ENCODE measurements at regions not wholly inside any gene's neighbourhood (a gene's known extent, or its start where the extent isn't known, plus 50 kb on each side); places are given as distances from the start of the nearest gene placed in this dataset.

DNA sequence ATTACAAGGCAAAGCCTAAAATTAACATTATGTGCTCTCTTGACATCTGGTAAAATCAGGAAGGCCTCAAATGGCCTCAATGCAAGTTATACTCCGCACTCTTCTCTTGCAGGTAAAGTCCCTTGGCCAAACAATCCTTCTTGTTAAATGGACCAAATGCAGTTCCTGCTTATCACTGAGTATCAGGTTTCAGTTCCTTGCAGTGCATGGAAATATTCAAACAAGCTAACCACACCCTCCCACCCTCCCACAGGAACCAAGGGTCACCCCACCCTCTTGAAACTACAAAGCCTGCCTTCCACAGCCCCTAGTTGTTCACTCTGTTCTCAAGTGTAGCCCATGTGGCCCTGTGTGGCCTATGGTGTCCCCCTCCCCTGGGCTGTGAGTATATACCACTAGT lies 171.9 kb upstream of the CADPS start:
- no peak for DNase-seq

- no peak for DNase-seq
These were observed 173.4 kb upstream of the CADPS start for GRCh38 chr3:63048367-63049326.

- DNase-seq: no peak
These were observed 175.4 kb upstream of the CADPS start for GRCh38 chr3:63050548-63051177.

DNA sequence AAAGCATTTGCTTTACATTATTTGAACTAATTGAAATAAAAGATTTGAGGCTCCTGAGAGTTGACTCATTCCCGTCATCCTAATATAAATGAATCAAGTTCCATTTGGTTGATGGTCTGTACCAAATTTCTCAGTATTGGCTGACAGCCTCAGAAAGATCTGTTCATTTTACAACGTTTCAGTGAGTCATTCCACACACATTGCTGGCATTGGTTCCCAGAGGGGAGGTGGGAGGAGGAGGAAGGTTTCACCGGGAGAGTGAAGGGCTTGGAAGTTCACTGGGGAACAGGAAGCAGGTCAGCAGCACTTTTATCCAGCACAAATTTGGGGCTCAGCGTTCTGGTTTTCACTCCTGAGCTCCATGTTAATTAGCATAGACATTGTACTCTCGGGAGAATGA lies 176.7 kb upstream of the CADPS start:
- no peak for DNase-seq

GRCh38 chr3:63056932-63057331 lies 181.7 kb upstream of the CADPS start:
- no peak for DNase-seq

- DNase-seq: no peak
These were observed 185.2 kb upstream of the CADPS start for GRCh38 chr3:63060412-63060811.

- DNase-seq: no peak
These were observed 186.2 kb upstream of the CADPS start for GRCh38 chr3:63061449-63061848.

DNA sequence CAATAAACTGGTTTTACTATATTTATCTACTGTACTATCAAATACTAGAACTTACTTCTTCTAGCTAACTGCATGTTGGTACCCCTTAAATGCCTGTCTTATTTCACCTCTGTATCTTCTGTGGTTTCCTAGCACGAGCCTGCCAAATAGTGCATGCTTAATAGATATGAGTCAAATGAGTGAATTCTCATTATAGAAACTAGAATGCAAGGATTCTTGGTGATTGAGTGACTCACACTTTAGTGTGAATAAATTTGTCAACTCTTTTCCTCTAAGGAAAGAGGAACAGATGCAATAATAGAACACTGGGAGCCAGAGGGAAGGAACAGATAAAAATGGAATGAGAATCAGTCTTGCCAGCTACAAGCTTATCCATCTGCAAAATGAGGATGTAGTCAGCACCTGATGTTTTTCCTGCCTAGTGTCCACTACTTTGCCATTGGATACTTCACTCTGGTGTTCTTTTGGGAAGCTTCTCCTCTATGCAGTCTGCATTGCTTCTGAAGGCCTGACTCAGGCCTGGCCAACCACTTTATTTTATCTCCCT lies 189.1 kb upstream of the CADPS start:
- no peak for DNase-seq

GRCh38 chr3:63067999-63068645 lies 192.9 kb upstream of the CADPS start:
- no peak for DNase-seq

GRCh38 chr3:63069806-63070475 lies 194.7 kb upstream of the CADPS start:
- DNase-seq: no peak

DNA sequence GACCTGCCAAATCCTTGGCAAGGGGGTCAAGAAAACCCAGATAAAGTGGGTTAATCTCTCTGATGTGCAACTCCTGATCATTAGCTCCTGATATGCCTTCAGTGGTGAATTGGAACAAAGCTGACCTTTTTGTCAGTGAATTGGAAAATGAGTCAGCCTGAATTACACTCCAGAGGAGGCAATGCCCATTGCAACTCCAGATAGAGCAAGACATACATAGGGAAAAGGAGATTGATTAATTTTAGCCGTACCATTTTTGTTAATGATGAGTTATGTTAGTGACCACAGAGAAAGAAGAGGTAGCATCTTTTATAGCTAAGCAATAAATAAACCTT lies 195.2 kb upstream of the CADPS start:
- no peak for DNase-seq

DNA sequence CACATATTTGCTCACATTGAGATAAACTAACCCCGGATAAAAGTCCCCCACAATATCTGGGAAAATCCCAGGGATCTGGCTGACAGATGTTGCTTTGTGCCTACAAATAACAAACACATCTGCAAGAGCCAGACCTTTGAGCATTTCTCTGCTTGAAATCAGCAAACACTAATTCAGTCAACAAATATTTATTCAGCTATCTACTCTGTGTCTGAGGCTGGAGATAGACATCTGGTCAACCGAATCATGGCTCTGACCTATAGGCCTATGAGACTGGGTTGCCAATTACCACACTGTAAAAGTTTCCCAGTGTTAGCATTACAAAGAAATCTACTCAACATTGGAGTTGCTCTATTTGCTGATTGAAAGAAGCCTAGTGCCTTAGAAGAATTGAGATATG lies 201.1 kb upstream of the CADPS start:
- DNase-seq: no peak

- no peak for DNase-seq
These were observed 191.9 kb upstream of the SYNPR start for GRCh38 chr3:63086190-63086589.

GRCh38 chr3:63089007-63089750 lies 188.9 kb upstream of the SYNPR start:
- DNase-seq: no peak

DNA sequence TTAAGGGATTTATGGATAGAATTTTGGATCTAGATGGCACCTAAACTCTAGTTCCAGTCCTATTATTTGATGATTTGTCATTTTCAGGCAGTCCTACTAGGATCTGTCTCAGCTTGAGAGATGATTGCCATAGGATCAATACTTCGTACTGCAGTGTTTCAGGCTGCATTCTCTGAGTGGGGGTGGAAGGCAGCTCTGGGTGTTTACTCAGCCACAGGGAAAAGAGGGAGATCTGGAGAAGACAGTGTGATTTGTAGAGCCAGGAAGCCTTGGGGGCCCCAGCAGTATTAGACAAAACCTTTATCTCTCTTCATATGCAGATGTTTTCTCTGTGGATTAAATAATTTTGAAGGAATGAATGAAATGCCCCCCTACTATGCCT lies 188.4 kb upstream of the SYNPR start:
- DNase-seq: no peak

DNA sequence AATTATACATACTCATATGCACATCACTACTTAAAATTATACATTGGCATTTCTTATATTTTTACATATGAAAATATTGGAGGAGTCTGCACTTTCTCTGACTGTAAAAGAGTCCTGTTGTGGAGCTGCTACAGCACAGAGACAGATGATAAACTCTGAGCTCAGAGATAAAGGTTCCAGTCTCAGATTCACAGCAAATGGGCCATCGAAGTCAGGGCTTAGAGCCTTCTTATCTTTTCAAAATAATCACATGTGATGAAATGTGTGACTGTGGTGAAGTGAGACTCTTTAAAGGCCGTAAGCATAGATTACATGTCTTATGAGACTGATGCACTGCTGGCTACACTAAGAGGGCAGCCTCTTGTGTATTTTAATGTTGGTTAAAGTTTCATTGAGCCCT lies 187.5 kb upstream of the SYNPR start:
- no peak for DNase-seq

- no peak for DNase-seq
These were observed 185.6 kb upstream of the SYNPR start for GRCh38 chr3:63092515-63092914.

DNA sequence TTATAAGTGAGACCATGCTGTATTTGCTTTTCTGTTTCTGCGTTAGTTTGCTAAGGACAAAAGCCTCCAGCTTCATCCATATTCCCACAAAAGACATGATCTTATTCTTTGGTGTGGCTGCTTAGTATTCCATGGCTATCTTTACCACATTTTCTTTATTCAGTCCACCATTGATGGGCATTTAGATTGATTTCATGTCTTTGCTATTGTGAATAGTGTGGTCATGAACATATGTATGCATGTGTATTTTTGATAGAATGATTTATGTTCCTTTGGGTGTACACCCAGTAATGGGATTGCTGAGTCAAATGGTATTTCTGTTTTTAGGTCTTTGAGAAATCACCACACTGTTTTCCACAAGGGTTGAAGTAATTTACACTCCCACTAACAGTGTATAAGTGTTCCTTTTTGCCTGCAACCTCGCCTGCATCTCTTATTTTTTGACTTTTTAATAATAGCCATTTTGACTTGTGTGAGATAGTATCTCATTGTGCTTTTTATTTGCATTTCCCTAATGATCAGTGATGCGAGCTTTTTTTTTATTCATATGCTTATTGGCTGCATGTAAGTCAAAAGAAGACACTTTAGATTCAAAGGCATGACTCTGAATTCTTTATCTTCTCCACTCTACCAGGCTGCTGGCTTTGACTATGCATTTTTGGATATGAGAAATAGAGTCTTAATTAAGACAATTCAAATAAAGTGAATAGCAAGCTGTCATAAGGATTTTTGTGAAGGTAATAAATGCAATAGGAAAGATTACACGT lies 183.3 kb upstream of the SYNPR start:
- no peak for DNase-seq

GRCh38 chr3:63096248-63097058 lies 181.7 kb upstream of the SYNPR start:
- DNase-seq: no peak

DNA sequence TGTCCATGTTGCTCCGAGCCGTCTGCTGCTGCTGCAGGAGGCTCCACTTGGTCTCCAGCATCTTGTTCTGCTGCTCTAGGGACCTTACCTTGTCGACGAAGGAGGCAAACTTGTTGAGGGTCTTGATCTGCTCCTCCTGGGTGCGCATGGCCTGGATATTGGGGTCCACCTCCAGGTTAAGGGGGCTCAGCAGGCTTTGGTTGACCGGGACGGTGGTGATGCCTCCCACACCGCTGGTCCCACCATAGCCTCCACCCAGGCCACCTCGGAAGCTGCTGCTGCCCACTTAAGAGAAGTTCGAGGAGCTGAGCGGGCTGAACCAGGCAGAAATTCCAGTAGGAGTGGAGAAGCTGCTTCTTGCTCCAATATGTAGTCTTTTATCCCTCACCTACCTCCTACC lies 180.7 kb upstream of the SYNPR start:
- DNase-seq: no peak

DNA sequence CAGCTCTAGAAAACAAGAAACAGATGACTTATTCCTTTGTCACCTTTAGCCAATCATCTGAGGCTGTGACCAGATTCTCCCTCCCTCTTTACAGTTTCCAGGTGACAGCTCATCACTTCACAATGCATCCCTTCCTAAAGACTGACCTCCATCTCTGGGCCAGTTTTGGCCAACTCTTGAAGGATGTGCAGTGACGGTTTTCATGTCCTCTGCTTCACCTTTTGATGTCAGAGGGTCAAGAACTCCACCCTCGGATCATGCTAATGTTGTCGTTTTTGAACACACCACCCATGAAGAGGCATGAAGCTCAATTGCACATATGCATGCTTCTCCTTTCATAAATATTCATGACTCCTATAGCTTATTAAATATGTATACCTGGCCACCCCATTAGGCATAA lies 161.2 kb upstream of the SYNPR start:
- no peak for DNase-seq
